Testis (tissue), 2 donors: ENCODE measurements at regions not wholly inside any gene's neighbourhood (a gene's known extent, or its start where the extent isn't known, plus 50 kb on each side); places are given as distances from the start of the nearest gene placed in this dataset.

ENCODE experiments used
- POLR2A ChIP-seq: fragments of 450-650 bp; IDR thresholded peaks from one replicate; pipeline ENCODE4 v1.6.1; 2017; ENCODE audit warnings: antibody characterized with exemption, mild to moderate bottlenecking, moderate library complexity
- TF ChIP-seq, protein P1 (sequence below), 3 experiments: fragments of 450-650 bp in 2 of 3; fragments of 200-600 bp in 1 of 3; sonication (generic) in 1 of 3; IDR thresholded peaks; one replicate each; pipeline ENCODE4 v1.5.1; 2016 to 2019; ENCODE audit warnings: antibody characterized with exemption in 3 of 3, mild to moderate bottlenecking in 2 of 3, moderate library complexity in 1 of 3

DNA sequence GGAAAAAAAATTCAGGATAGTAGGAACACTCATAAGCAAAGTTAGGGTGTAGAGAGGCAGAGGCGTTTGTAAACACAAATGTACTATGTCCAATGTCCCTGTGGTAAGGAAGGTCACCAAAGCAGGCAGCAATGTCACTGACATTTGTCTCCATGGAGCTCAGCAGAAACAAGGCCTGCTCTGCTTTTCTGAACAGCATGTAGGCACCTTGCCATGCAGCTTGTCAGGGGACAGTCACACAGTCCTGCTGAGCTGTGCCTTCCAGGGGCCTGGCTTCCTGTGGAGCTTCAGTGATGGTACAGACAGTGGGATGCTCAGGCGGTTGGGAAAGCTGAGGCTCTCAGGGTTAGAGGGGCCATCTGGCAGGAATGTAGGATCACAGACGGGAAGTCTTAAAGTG is 74.5 kb upstream of the HS3ST1 start:
- TF ChIP-seq, protein P1, sequence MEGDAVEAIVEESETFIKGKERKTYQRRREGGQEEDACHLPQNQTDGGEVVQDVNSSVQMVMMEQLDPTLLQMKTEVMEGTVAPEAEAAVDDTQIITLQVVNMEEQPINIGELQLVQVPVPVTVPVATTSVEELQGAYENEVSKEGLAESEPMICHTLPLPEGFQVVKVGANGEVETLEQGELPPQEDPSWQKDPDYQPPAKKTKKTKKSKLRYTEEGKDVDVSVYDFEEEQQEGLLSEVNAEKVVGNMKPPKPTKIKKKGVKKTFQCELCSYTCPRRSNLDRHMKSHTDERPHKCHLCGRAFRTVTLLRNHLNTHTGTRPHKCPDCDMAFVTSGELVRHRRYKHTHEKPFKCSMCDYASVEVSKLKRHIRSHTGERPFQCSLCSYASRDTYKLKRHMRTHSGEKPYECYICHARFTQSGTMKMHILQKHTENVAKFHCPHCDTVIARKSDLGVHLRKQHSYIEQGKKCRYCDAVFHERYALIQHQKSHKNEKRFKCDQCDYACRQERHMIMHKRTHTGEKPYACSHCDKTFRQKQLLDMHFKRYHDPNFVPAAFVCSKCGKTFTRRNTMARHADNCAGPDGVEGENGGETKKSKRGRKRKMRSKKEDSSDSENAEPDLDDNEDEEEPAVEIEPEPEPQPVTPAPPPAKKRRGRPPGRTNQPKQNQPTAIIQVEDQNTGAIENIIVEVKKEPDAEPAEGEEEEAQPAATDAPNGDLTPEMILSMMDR (IDR thresholded peaks at IDR 0.05): no peak
- no peak for TF ChIP-seq POLR2A
